ENCODE measurements at regions not wholly inside any gene's neighbourhood (a gene's known extent, or its start where the extent isn't known, plus 50 kb on each side); places are given as distances from the start of the nearest gene placed in this dataset.

DNA sequence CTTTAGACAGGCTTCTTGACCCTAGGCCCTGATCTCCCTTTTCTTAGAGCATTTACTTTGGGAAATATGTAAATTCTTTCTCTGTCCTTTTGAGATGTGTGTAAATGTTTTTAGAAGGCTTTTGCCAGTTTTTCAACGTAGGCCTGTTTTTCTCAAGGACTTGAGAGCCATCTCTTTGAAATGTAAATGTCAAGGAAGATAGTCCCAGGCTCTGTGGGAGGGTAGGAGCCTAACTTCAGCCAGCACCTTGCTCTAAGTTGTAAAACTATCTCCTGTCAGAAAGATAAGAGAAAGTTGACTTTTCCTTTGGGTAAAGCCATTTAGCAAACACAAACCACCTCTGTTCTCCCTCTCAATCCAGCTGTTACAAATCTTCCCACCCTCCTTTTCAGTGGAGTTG, 219.8 kb downstream of the RPS29 start:
- DNase-seq (ENCODE audit: low spot score): no peak
- 50% methylated on average over 1 of the region's 1 CpG for WGBS
- peaks cover 0 to 24% (median 17%) of the 10 kb centered on the region in 4 donors for H3K4me1 ChIP-seq (ENCODE audit: control insufficient read depth in 4 of 4, insufficient read depth in 4 of 4, low read length in 3 of 4)

DNA sequence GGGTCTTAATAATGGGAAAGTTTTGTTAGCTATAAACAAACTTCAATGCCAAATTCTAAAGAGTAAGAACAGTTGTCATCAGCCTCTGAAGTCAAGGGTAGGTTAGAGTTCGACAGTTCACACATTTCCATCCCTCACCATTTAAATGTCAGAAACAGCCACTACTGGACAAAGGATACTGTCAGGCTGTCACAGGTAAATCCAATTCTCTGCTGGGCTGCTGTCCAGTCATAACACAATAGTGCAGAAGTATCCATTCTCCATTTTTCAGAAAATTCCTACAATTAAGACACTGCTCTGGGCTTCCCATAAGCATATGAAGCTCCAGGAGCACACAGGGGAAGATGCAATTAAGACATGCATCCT, 221.4 kb downstream of the RPS29 start:
- Histone ChIP-seq H3K9me3 (ENCODE audit: control insufficient read depth in 4 of 4, low read length in 3 of 4) (no peaks in the 10 kb centered on the region), H3K27me3 (ENCODE audit: control insufficient read depth in 4 of 4, insufficient read depth in 4 of 4, low read length in 3 of 4) (no peaks in the 10 kb centered on the region), H3K9ac (ENCODE audit: low read depth in 1 of 2, low read length in 2 of 2) (no peak overlapping the region), H3K4me3 (ENCODE audit: low read depth in 1 of 3, low read length in 3 of 3) (no peak overlapping the region), H3K36me3 (ENCODE audit: control insufficient read depth in 4 of 4, insufficient read depth in 3 of 4, low read depth in 1 of 4, low read length in 3 of 4) (no peaks in the 10 kb centered on the region), H3K4me1 (ENCODE audit: control insufficient read depth in 4 of 4, insufficient read depth in 4 of 4, low read length in 3 of 4) (peaks cover 0 to 24% (median 17%) of the 10 kb centered on the region in 4 donors), H3K27ac (ENCODE audit: low read depth in 1 of 2, low read length in 2 of 2) (no peak overlapping the region)
- TF ChIP-seq YY1 (IDR thresholded peaks at IDR 0.05) (no peak), RXRA (IDR thresholded peaks at IDR 0.05) (peak in 1 of 2 donors; percentile 17), EGR1 (IDR thresholded peaks at IDR 0.05; ENCODE audit: low read depth in 2 of 2) (no peak), FOXA1 (IDR thresholded peaks at IDR 0.05) (no peak), MAX (IDR thresholded peaks at IDR 0.05) (no peak), ATF3 (IDR thresholded peaks at IDR 0.05) (no peak), JUND (IDR thresholded peaks at IDR 0.05) (no peak), RAD21 (IDR thresholded peaks at IDR 0.05) (no peak), SP1 (IDR thresholded peaks at IDR 0.05) (no peak), NR2F2 (IDR thresholded peaks at IDR 0.05) (peak; percentile 53)
- TF ChIP-seq, protein P1, sequence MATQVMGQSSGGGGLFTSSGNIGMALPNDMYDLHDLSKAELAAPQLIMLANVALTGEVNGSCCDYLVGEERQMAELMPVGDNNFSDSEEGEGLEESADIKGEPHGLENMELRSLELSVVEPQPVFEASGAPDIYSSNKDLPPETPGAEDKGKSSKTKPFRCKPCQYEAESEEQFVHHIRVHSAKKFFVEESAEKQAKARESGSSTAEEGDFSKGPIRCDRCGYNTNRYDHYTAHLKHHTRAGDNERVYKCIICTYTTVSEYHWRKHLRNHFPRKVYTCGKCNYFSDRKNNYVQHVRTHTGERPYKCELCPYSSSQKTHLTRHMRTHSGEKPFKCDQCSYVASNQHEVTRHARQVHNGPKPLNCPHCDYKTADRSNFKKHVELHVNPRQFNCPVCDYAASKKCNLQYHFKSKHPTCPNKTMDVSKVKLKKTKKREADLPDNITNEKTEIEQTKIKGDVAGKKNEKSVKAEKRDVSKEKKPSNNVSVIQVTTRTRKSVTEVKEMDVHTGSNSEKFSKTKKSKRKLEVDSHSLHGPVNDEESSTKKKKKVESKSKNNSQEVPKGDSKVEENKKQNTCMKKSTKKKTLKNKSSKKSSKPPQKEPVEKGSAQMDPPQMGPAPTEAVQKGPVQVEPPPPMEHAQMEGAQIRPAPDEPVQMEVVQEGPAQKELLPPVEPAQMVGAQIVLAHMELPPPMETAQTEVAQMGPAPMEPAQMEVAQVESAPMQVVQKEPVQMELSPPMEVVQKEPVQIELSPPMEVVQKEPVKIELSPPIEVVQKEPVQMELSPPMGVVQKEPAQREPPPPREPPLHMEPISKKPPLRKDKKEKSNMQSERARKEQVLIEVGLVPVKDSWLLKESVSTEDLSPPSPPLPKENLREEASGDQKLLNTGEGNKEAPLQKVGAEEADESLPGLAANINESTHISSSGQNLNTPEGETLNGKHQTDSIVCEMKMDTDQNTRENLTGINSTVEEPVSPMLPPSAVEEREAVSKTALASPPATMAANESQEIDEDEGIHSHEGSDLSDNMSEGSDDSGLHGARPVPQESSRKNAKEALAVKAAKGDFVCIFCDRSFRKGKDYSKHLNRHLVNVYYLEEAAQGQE (IDR thresholded peaks at IDR 0.05): no peak
- TF ChIP-seq, protein P2, sequence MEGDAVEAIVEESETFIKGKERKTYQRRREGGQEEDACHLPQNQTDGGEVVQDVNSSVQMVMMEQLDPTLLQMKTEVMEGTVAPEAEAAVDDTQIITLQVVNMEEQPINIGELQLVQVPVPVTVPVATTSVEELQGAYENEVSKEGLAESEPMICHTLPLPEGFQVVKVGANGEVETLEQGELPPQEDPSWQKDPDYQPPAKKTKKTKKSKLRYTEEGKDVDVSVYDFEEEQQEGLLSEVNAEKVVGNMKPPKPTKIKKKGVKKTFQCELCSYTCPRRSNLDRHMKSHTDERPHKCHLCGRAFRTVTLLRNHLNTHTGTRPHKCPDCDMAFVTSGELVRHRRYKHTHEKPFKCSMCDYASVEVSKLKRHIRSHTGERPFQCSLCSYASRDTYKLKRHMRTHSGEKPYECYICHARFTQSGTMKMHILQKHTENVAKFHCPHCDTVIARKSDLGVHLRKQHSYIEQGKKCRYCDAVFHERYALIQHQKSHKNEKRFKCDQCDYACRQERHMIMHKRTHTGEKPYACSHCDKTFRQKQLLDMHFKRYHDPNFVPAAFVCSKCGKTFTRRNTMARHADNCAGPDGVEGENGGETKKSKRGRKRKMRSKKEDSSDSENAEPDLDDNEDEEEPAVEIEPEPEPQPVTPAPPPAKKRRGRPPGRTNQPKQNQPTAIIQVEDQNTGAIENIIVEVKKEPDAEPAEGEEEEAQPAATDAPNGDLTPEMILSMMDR (IDR thresholded peaks at IDR 0.05; ENCODE audit: low read depth, low read length, missing input control): no peak
- TF ChIP-seq, protein P3, sequence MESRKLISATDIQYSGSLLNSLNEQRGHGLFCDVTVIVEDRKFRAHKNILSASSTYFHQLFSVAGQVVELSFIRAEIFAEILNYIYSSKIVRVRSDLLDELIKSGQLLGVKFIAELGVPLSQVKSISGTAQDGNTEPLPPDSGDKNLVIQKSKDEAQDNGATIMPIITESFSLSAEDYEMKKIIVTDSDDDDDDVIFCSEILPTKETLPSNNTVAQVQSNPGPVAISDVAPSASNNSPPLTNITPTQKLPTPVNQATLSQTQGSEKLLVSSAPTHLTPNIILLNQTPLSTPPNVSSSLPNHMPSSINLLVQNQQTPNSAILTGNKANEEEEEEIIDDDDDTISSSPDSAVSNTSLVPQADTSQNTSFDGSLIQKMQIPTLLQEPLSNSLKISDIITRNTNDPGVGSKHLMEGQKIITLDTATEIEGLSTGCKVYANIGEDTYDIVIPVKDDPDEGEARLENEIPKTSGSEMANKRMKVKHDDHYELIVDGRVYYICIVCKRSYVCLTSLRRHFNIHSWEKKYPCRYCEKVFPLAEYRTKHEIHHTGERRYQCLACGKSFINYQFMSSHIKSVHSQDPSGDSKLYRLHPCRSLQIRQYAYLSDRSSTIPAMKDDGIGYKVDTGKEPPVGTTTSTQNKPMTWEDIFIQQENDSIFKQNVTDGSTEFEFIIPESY (IDR thresholded peaks at IDR 0.05): no peak
- DNase-seq (ENCODE audit: low spot score): no peak
- WGBS: 25% methylated on average over 1 of the region's 1 CpG

More for the DNA sequence above, 219.8 kb downstream of the RPS29 start:
- no peaks in the 10 kb centered on the region for H3K9me3 ChIP-seq (ENCODE audit: control insufficient read depth in 4 of 4, low read length in 3 of 4)
- TF ChIP-seq, protein P3 (IDR thresholded peaks at IDR 0.05): no peak
- TF ChIP-seq HNF4A (conservative IDR thresholded peaks at IDR 0.05) (no peak), FOXA2 (IDR thresholded peaks at IDR 0.05) (no peak), HNF4G (IDR thresholded peaks at IDR 0.05) (no peak), SP1 (IDR thresholded peaks at IDR 0.05) (no peak), YY1 (IDR thresholded peaks at IDR 0.05) (no peak), GABPA (IDR thresholded peaks at IDR 0.05 in 1 of 2, conservative IDR thresholded peaks at IDR 0.05 in 1 of 2) (no peak), JUND (IDR thresholded peaks at IDR 0.05) (no peak)
- TF ChIP-seq, protein P2 (IDR thresholded peaks at IDR 0.05; ENCODE audit: low read depth, low read length, missing input control): no peak
- no peak overlapping the region for H3K9ac ChIP-seq (ENCODE audit: low read depth in 1 of 2, low read length in 2 of 2)
- H3K4me3 ChIP-seq (ENCODE audit: low read depth in 1 of 3, low read length in 3 of 3): no peak overlapping the region
- no peaks in the 10 kb centered on the region for H3K36me3 ChIP-seq (ENCODE audit: control insufficient read depth in 4 of 4, insufficient read depth in 3 of 4, low read depth in 1 of 4, low read length in 3 of 4)
- no peak overlapping the region for H3K27ac ChIP-seq (ENCODE audit: low read depth in 1 of 2, low read length in 2 of 2)
- H3K27me3 ChIP-seq (ENCODE audit: control insufficient read depth in 4 of 4, insufficient read depth in 4 of 4, low read length in 3 of 4): no peaks in the 10 kb centered on the region
